PFSK-1 (cell line): ENCODE measurements at regions not wholly inside any gene's neighbourhood (a gene's known extent, or its start where the extent isn't known, plus 50 kb on each side); places are given as distances from the start of the nearest gene placed in this dataset.

Source experiments
- POLR2AphosphoS5 ChIP-seq: IDR thresholded peaks from 2 replicates; pipeline ENCODE4 v1.6.1; 2012; ENCODE audit warnings: low read depth, mild to moderate bottlenecking, control low read depth, low read length, moderate library complexity
- REST ChIP-seq, 2 experiments: IDR thresholded peaks; 2 replicates each; pipeline versions ENCODE4 v1.6.1 to v1.8.0; 2011 to 2012; ENCODE audit warnings: low read depth in 2 of 2, low read length in 2 of 2, control low read depth in 1 of 2, inconsistent platforms in 1 of 2, mild to moderate bottlenecking in 1 of 2, moderate library complexity in 1 of 2; ENCODE audit not compliant: insufficient read depth in 1 of 2
- TAF1 ChIP-seq: IDR thresholded peaks from 2 replicates; pipeline ENCODE4 v1.6.1; 2012; ENCODE audit warnings: low read length, control low read depth, borderline replicate concordance; ENCODE audit not compliant: insufficient read depth

GRCh38 chr5:157961176-157961575, 102.2 kb upstream of the CLINT1 start:
- TF ChIP-seq REST (IDR thresholded peaks at IDR 0.05; ENCODE audit: insufficient read depth in 1 of 2, low read depth in 2 of 2, low read length in 2 of 2) (no peak), TAF1 (no peak), POLR2AphosphoS5 (no peak)
